Caco-2 (cell line): ENCODE measurements at regions not wholly inside any gene's neighbourhood (a gene's known extent, or its start where the extent isn't known, plus 50 kb on each side); places are given as distances from the start of the nearest gene placed in this dataset.

ENCODE experiments used
- BruUV-seq: library from RNA; stranded (reverse); fragments of 400-500 nt; replicated peaks from 2 replicates; lab custom pipeline; 2021; lab: Mats Ljungman, UMichigan
- CTCF ChIA-PET: fragments of 300-600 bp; sonication (Branson Sonifier 250); formaldehyde crosslinking; loops from one replicate; lab custom pipeline; 2022; ENCODE audit warnings: antibody characterized with exemption; lab: Charles Lee
- POLR2A ChIA-PET: fragments of 300-600 bp; sonication (Branson Sonifier 250); formaldehyde crosslinking; loops from one replicate; lab custom pipeline; 2022; ENCODE audit warnings: antibody characterized with exemption; lab: Charles Lee
- DNase-seq, 2 experiments: peaks; one replicate each; pipeline versions ENCODE4 v3.0.0 to v3.0.0-alpha.2; 2020 to 2022
- H3K27me3 ChIP-seq: replicated peaks from 2 replicates; pipeline ENCODE4 v1.6.0; 2011; ENCODE audit warnings: low read length; ENCODE audit not compliant: control insufficient read depth, insufficient read depth
- H3K36me3 ChIP-seq: 2 replicates; pipeline ENCODE4 v1.5.1; 2011; ENCODE audit warnings: low read length; ENCODE audit not compliant: control insufficient read depth, insufficient read depth
- H3K4me1 ChIP-seq: fragments of 250-450 bp; sonication (Bioruptor Pico); 2 replicates; pipeline ENCODE4 v1.5.1; 2020; ENCODE audit warnings: mild to moderate bottlenecking
- H3K4me3 ChIP-seq: 2 replicates; pipeline ENCODE4 v1.5.1; 2011; ENCODE audit warnings: low read depth, mild to moderate bottlenecking, control low read depth, low read length
- H3K9me3 ChIP-seq: fragments of 250-450 bp; sonication (Bioruptor Pico); 2 replicates; pipeline ENCODE4 v1.5.1; 2020; ENCODE audit warnings: mild to moderate bottlenecking, moderate library complexity
- H3K27ac Mint-ChIP-seq: one replicate; pipeline ENCODE4 v1.8.0; 2022; ENCODE audit warnings: mixed read lengths; ENCODE audit not compliant: unreplicated experiment
- H3K27me3 Mint-ChIP-seq: one replicate; pipeline ENCODE4 v1.8.0; 2022; ENCODE audit warnings: mixed read lengths; ENCODE audit not compliant: insufficient read depth, unreplicated experiment
- H3K36me3 Mint-ChIP-seq: one replicate; pipeline ENCODE4 v1.8.0; 2022; ENCODE audit warnings: mild to moderate bottlenecking, mixed read lengths; ENCODE audit not compliant: insufficient read depth, unreplicated experiment
- H3K4me1 Mint-ChIP-seq: one replicate; pipeline ENCODE4 v1.8.0; 2022; ENCODE audit warnings: low read depth, mixed read lengths; ENCODE audit not compliant: unreplicated experiment
- H3K4me3 Mint-ChIP-seq: one replicate; pipeline ENCODE4 v1.8.0; 2022; ENCODE audit warnings: mild to moderate bottlenecking, moderate library complexity, mixed read lengths; ENCODE audit not compliant: unreplicated experiment
- H3K9me3 Mint-ChIP-seq: one replicate; pipeline ENCODE4 v1.8.0; 2022; ENCODE audit warnings: mixed read lengths; ENCODE audit not compliant: unreplicated experiment
- CTCF ChIP-seq, 2 experiments: fragments of 200-600 bp in 1 of 2; IDR thresholded peaks; 1 replicate in 1 of 2; 2 replicates in 1 of 2; pipeline versions ENCODE4 v1.5.1 to v1.8.0; 2011 to 2022; ENCODE audit warnings: antibody characterized with exemption in 1 of 2, control low read depth in 1 of 2, inconsistent platforms in 1 of 2, low read depth in 1 of 2, low read length in 1 of 2, mild to moderate bottlenecking in 1 of 2, moderate library complexity in 1 of 2; ENCODE audit not compliant: insufficient read depth in 1 of 2, severe bottlenecking in 1 of 2, unreplicated experiment in 1 of 2
- intact Hi-C: fragments of 100-400 bp; cut with micrococcal nuclease; formaldehyde crosslinking; loops from one replicate; pipeline ENCODE4 v1.10.0; 2022; ENCODE audit not compliant: unreplicated experiment

- Histone ChIP-seq H3K4me3 (no peak overlapping the region), H3K4me1 (no peaks in the 10 kb centered on the region), H3K27me3 (no peaks in the 10 kb centered on the region), H3K9me3 (no peaks in the 10 kb centered on the region), H3K36me3 (no peaks in the 10 kb centered on the region)
- ChIA-PET CTCF (no interaction called here), POLR2A (no interaction called here)
- H3K27ac Mint-ChIP-seq = no peak overlapping the region
- H3K27me3 Mint-ChIP-seq = no peaks in the 10 kb centered on the region
- H3K4me3 Mint-ChIP-seq = no peak overlapping the region
- no peaks in the 10 kb centered on the region for H3K9me3 Mint-ChIP-seq
- no peak for DNase-seq
- peaks cover 10% of the 10 kb centered on the region for H3K4me1 Mint-ChIP-seq
- TF ChIP-seq CTCF (IDR thresholded peaks at IDR 0.05; ENCODE audit: insufficient read depth in 1 of 2, low read depth in 1 of 2, low read length in 1 of 2, severe bottlenecking in 1 of 2, unreplicated experiment in 1 of 2) = no peak
- intact Hi-C loops = no loop called here
- BruUV-seq = no TSS peak
- no peaks in the 10 kb centered on the region for H3K36me3 Mint-ChIP-seq
Observed at GRCh38 chr15:62953021-62953420, 89.5 kb upstream of the TPM1 start.

GRCh38 chr15:62953496-62954045 lies 89.0 kb upstream of the TPM1 start:
- no TSS peak for BruUV-seq
- TF ChIP-seq CTCF (IDR thresholded peaks at IDR 0.05; ENCODE audit: insufficient read depth in 1 of 2, low read depth in 1 of 2, low read length in 1 of 2, severe bottlenecking in 1 of 2, unreplicated experiment in 1 of 2) = no peak
- no peak overlapping the region for H3K4me3 Mint-ChIP-seq
- Histone ChIP-seq H3K9me3 (no peaks in the 10 kb centered on the region), H3K4me1 (no peaks in the 10 kb centered on the region), H3K36me3 (no peaks in the 10 kb centered on the region), H3K4me3 (no peak overlapping the region), H3K27me3 (no peaks in the 10 kb centered on the region)
- no peaks in the 10 kb centered on the region for H3K27me3 Mint-ChIP-seq
- intact Hi-C loops = no loop called here
- peaks cover 10% of the 10 kb centered on the region for H3K4me1 Mint-ChIP-seq
- ChIA-PET POLR2A (no interaction called here), CTCF (no interaction called here)
- H3K9me3 Mint-ChIP-seq = no peaks in the 10 kb centered on the region
- DNase-seq = no peak
- no peaks in the 10 kb centered on the region for H3K36me3 Mint-ChIP-seq
- no peak overlapping the region for H3K27ac Mint-ChIP-seq

- no peaks in the 10 kb centered on the region for H3K9me3 Mint-ChIP-seq
- TF ChIP-seq CTCF (IDR thresholded peaks at IDR 0.05; ENCODE audit: insufficient read depth in 1 of 2, low read depth in 1 of 2, low read length in 1 of 2, severe bottlenecking in 1 of 2, unreplicated experiment in 1 of 2) = no peak
- CTCF ChIA-PET = no interaction called here
Observed at GRCh38 chr15:62957130-62957529, 85.4 kb upstream of the TPM1 start.

More at GRCh38 chr15:62957130-62957529, 85.4 kb upstream of the TPM1 start:
- BruUV-seq = no TSS peak
- intact Hi-C loops = no loop called here
- Histone ChIP-seq H3K36me3 (no peaks in the 10 kb centered on the region), H3K9me3 (no peaks in the 10 kb centered on the region), H3K4me1 (no peaks in the 10 kb centered on the region), H3K4me3 (no peak overlapping the region), H3K27me3 (no peaks in the 10 kb centered on the region)
- H3K36me3 Mint-ChIP-seq = no peaks in the 10 kb centered on the region
- H3K4me3 Mint-ChIP-seq = no peak overlapping the region
- no peaks in the 10 kb centered on the region for H3K27me3 Mint-ChIP-seq
- POLR2A ChIA-PET = no interaction called here
- no peak overlapping the region for H3K27ac Mint-ChIP-seq
- DNase-seq = no peak
- peaks cover 5% of the 10 kb centered on the region for H3K4me1 Mint-ChIP-seq
